Fibroblast of pulmonary artery (primary cell): ENCODE measurements at regions not wholly inside any gene's neighbourhood (a gene's known extent, or its start where the extent isn't known, plus 50 kb on each side); places are given as distances from the start of the nearest gene placed in this dataset.

Experiments
- DNase-seq: peaks from one replicate; pipeline ENCODE4 v3.0.0-alpha.2; 2010; ENCODE audit warnings: low read depth
- H3K4me3 ChIP-seq: replicated peaks from 2 replicates; pipeline ENCODE4 v1.5.1; 2011; ENCODE audit warnings: low read depth, mild to moderate bottlenecking, control low read depth, low read length, moderate library complexity
- CTCF ChIP-seq: IDR thresholded peaks from 2 replicates; pipeline ENCODE4 v1.5.1; 2011; ENCODE audit warnings: mild to moderate bottlenecking, control low read depth, low read length, inconsistent platforms; ENCODE audit errors: missing control alignments

DNA sequence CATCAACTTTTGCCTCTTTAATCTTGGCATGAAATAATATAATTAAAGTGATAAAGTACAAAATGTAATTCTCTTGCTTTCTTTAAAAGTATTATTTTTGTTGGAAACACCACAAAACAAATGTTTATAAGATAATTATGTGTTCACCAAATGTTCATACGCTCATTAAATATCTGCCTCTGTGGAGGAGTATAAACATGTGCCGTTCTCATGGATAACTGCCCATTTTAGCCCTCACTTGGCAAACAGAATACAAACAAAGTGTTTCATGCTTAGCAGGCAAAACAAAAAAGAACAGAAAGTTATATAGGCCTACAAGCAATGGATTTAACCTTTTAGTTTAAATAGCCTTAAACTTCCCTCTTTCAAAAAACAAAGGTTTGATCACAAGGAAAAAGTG is 800.5 kb upstream of the DIAPH2 start:
- no peak overlapping the region for H3K4me3 ChIP-seq
- DNase-seq = peak; percentile 57
- no peak for TF ChIP-seq CTCF

- no peak overlapping the region for H3K4me3 ChIP-seq
- peak; percentile 80 for DNase-seq
- no peak for TF ChIP-seq CTCF
Measured at GRCh38 chrX:95885074-95885473, 799.6 kb upstream of the DIAPH2 start.

DNA sequence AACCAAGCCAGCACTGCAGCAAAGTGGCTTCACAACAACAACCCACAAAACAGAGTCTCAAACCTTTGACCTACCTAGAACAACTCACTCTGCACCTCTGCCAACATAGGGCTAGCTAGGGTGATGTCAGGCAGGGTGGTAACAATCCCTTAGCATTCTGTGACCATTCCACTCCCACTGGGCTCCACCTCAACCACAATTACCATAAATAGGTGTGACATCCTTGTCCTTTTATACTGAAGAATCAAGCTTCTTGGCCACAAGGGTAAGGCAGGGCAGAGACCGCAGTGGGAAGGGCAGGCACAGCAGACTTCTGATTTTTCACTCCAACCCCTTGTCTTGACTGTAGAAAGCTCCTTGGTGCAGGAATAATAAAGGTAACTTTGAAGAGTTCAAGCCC is 795.4 kb upstream of the DIAPH2 start:
- TF ChIP-seq CTCF = no peak
- H3K4me3 ChIP-seq = no peak overlapping the region

DNA sequence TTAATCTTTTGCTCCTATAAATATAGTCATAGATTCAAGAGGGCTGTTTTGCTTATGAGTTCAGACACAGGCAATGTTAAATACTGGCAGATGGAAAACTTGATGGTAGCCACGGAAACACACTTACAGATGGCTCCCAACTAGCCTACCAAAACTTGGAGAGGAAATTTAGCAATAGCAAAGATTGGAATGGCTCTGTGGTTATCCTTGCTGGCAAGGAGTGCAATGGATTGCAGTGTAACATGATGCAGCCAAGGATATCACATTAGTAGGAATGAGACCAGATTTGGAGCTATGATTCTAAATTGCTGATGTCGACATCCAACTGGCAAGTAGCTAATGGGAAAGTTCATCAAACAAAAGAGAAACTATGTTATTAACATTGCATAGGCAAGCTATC is 791.0 kb upstream of the DIAPH2 start:
- peak; percentile 83 for DNase-seq
- H3K4me3 ChIP-seq = no peak overlapping the region
- TF ChIP-seq CTCF = no peak

More for the DNA sequence above, 795.4 kb upstream of the DIAPH2 start:
- DNase-seq = no peak

DNA sequence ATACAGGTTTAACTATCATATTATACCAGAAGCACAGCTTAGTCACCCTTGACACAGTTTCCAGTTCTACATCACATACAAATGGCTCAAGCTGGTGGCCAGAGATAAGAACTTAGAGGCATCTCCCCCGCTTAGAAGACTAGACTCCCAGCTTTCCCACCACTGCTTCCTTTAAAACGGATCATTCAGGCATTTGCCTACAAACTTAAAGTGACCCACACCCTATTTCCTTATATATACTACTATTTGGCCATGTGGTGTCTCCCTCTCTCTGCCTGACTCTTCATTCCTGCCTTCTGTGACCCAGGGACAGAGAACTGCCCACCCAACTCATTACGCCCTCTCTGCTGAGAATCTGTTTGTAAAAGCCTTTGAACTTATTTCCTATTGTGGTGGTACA is 781.2 kb upstream of the DIAPH2 start:
- no peak for TF ChIP-seq CTCF
- peak; percentile 13 for DNase-seq
- no peak overlapping the region for H3K4me3 ChIP-seq

GRCh38 chrX:95903975-95904374 is 780.7 kb upstream of the DIAPH2 start:
- H3K4me3 ChIP-seq = no peak overlapping the region
- no peak for DNase-seq
- no peak for TF ChIP-seq CTCF

GRCh38 chrX:95907081-95907480 is 777.6 kb upstream of the DIAPH2 start:
- TF ChIP-seq CTCF = no peak
- DNase-seq = no peak

More at GRCh38 chrX:95907081-95907480, 777.6 kb upstream of the DIAPH2 start:
- no peak overlapping the region for H3K4me3 ChIP-seq
